ENCODE measurements at regions not wholly inside any gene's neighbourhood (a gene's known extent, or its start where the extent isn't known, plus 50 kb on each side); places are given as distances from the start of the nearest gene placed in this dataset.

GRCh38 chr21:27831816-27832569, 865.1 kb upstream of the ADAMTS5 start:
- peak; percentile 72 for ATAC-seq (ENCODE audit: insufficient read depth, low FRiP score)
- TF ChIP-seq CTCF (IDR thresholded peaks at IDR 0.05; ENCODE audit: control extremely low read depth, extremely low read depth) = no peak
- WGBS, 2 donors = 40 to 69% methylated on average over 3 of the region's 3 CpGs

GRCh38 chr21:27831177-27831576, 864.3 kb upstream of the ADAMTS5 start:
- no peak for ATAC-seq (ENCODE audit: insufficient read depth, low FRiP score)
- DNase-seq = peak in 1 of 3 donors; percentile 53
- Histone ChIP-seq H3K4me1 (ENCODE audit: control insufficient read depth in 5 of 5, insufficient read depth in 5 of 5, low read length in 5 of 5) (peaks cover 0 to 14% (median 5%) of the 10 kb centered on the region in 5 donors), H3K9ac (ENCODE audit: insufficient read depth in 1 of 2, low read length in 2 of 2) (no peak overlapping the region), H3K27me3 (ENCODE audit: control insufficient read depth in 3 of 3, insufficient read depth in 3 of 3, low read length in 2 of 3) (no peaks in the 10 kb centered on the region), H3K9me3 (ENCODE audit: control insufficient read depth in 4 of 4, insufficient read depth in 3 of 4, low read length in 3 of 4) (no peaks in the 10 kb centered on the region), H3K27ac (ENCODE audit: low read depth in 1 of 2, low read length in 1 of 2) (no peak overlapping the region), H3K4me3 (no peak overlapping the region), H3K36me3 (ENCODE audit: control insufficient read depth in 4 of 4, insufficient read depth in 4 of 4, low read length in 4 of 4) (no peaks in the 10 kb centered on the region)
- no peak for TF ChIP-seq CTCF (IDR thresholded peaks at IDR 0.05; ENCODE audit: control extremely low read depth, extremely low read depth)
- 0 to 41% methylated on average over 1 of the region's 1 CpG for WGBS, 2 donors

More at GRCh38 chr21:27831816-27832569, 865.1 kb upstream of the ADAMTS5 start:
- Histone ChIP-seq H3K9me3 (ENCODE audit: control insufficient read depth in 4 of 4, insufficient read depth in 3 of 4, low read length in 3 of 4) (no peaks in the 10 kb centered on the region), H3K4me3 (no peak overlapping the region), H3K36me3 (ENCODE audit: control insufficient read depth in 4 of 4, insufficient read depth in 4 of 4, low read length in 4 of 4) (no peaks in the 10 kb centered on the region), H3K27ac (ENCODE audit: low read depth in 1 of 2, low read length in 1 of 2) (no peak overlapping the region), H3K27me3 (ENCODE audit: control insufficient read depth in 3 of 3, insufficient read depth in 3 of 3, low read length in 2 of 3) (no peaks in the 10 kb centered on the region), H3K4me1 (ENCODE audit: control insufficient read depth in 5 of 5, insufficient read depth in 5 of 5, low read length in 5 of 5) (peaks cover 0 to 14% (median 5%) of the 10 kb centered on the region in 5 donors), H3K9ac (ENCODE audit: insufficient read depth in 1 of 2, low read length in 2 of 2) (no peak overlapping the region)
- DNase-seq = peak in 2 of 3 donors; percentile 70 to 75

GRCh38 chr21:27827972-27828371, 861.1 kb upstream of the ADAMTS5 start:
- no peaks in the 10 kb centered on the region for H3K27me3 ChIP-seq (ENCODE audit: control insufficient read depth in 3 of 3, insufficient read depth in 3 of 3, low read length in 2 of 3)
- no peaks in the 10 kb centered on the region for H3K36me3 ChIP-seq (ENCODE audit: control insufficient read depth in 4 of 4, insufficient read depth in 4 of 4, low read length in 4 of 4)
- no peak for TF ChIP-seq CTCF (IDR thresholded peaks at IDR 0.05; ENCODE audit: control extremely low read depth, extremely low read depth)
- no peak overlapping the region for H3K9ac ChIP-seq (ENCODE audit: insufficient read depth in 1 of 2, low read length in 2 of 2)
- WGBS, 2 donors = 45 to 76% methylated on average over 3 of the region's 3 CpGs
- DNase-seq (no peak), ATAC-seq (ENCODE audit: insufficient read depth, low FRiP score) (no peak)
- peaks cover 0 to 14% (median 5%) of the 10 kb centered on the region in 5 donors for H3K4me1 ChIP-seq (ENCODE audit: control insufficient read depth in 5 of 5, insufficient read depth in 5 of 5, low read length in 5 of 5)
- H3K27ac ChIP-seq (ENCODE audit: low read depth in 1 of 2, low read length in 1 of 2) = no peak overlapping the region
- H3K9me3 ChIP-seq (ENCODE audit: control insufficient read depth in 4 of 4, insufficient read depth in 3 of 4, low read length in 3 of 4) = no peaks in the 10 kb centered on the region
- H3K4me3 ChIP-seq = no peak overlapping the region

All from lung (tissue), 11 donors.